MM.1S (cell line): ENCODE measurements at regions not wholly inside any gene's neighbourhood (a gene's known extent, or its start where the extent isn't known, plus 50 kb on each side); places are given as distances from the start of the nearest gene placed in this dataset.

Experiments
- DNase-seq: peaks from one replicate; pipeline ENCODE4 v3.0.0-alpha.2; 2015
- H2AFZ ChIP-seq: fragments of 300-600 bp; sonication (generic); 2 replicates; pipeline ENCODE4 v1.6.0; 2016; ENCODE audit warnings: antibody characterized with exemption, low read length
- H3F3A ChIP-seq: fragments of 300-600 bp; sonication (generic); 2 replicates; pipeline ENCODE4 v1.6.1; 2016; ENCODE audit warnings: mild to moderate bottlenecking, antibody characterized with exemption, low read length, moderate library complexity, mixed read lengths; ENCODE audit not compliant: insufficient read depth
- H3K27ac ChIP-seq: fragments of 300-600 bp; sonication (generic); 2 replicates; pipeline ENCODE4 v1.5.1; 2016; ENCODE audit warnings: mild to moderate bottlenecking, low read length
- H3K27me3 ChIP-seq: fragments of 300-600 bp; sonication (generic); replicated peaks from 2 replicates; pipeline ENCODE4 v1.6.0; 2016; ENCODE audit warnings: low read length; ENCODE audit not compliant: insufficient read depth
- H3K36me3 ChIP-seq: fragments of 300-600 bp; sonication (generic); replicated peaks from 2 replicates; pipeline ENCODE4 v1.6.1; 2016; ENCODE audit warnings: mild to moderate bottlenecking, low read length, mixed read lengths; ENCODE audit not compliant: insufficient read depth
- H3K4me1 ChIP-seq: fragments of 300-600 bp; sonication (generic); 2 replicates; pipeline ENCODE4 v1.6.1; 2016; ENCODE audit warnings: low read length, mixed read lengths
- H3K4me2 ChIP-seq: fragments of 300-600 bp; sonication (generic); 2 replicates; pipeline ENCODE4 v1.6.0; 2016; ENCODE audit warnings: low read depth, low read length
- H3K4me3 ChIP-seq: fragments of 300-600 bp; sonication (generic); 2 replicates; pipeline ENCODE4 v1.5.1; 2016; ENCODE audit warnings: low read length, mixed read lengths
- H3K79me2 ChIP-seq: fragments of 300-600 bp; sonication (generic); 2 replicates; pipeline ENCODE4 v1.6.1; 2016; ENCODE audit warnings: mixed run types, low read length, mixed read lengths
- H3K9ac ChIP-seq: fragments of 300-600 bp; sonication (generic); 2 replicates; pipeline ENCODE4 v1.6.1; 2016; ENCODE audit warnings: low read length, mixed read lengths
- H3K9me2 ChIP-seq: fragments of 300-600 bp; sonication (generic); replicated peaks from 2 replicates; pipeline ENCODE4 v1.6.1; 2016; ENCODE audit warnings: mild to moderate bottlenecking, low read length, mixed read lengths; ENCODE audit not compliant: insufficient read depth
- H3K9me3 ChIP-seq: fragments of 300-600 bp; sonication (generic); replicated peaks from 2 replicates; pipeline ENCODE4 v1.6.1; 2016; ENCODE audit warnings: mild to moderate bottlenecking, low read length, mixed read lengths; ENCODE audit not compliant: insufficient read depth
- H4K20me1 ChIP-seq: fragments of 300-600 bp; sonication (generic); 2 replicates; pipeline ENCODE4 v1.6.1; 2016; ENCODE audit warnings: mild to moderate bottlenecking, low read length, moderate library complexity, mixed read lengths; ENCODE audit not compliant: insufficient read depth
- CTCF ChIP-seq: fragments of 300-600 bp; sonication (generic); IDR thresholded peaks from 2 replicates; pipeline ENCODE4 v1.5.1; 2016; ENCODE audit warnings: antibody characterized with exemption, low read length, mixed read lengths
- EZH2 ChIP-seq: fragments of 300-600 bp; sonication (generic); optimal IDR thresholded peaks from 2 replicates; pipeline ENCODE3; 2017; ENCODE audit warnings: low read depth, mild to moderate bottlenecking, antibody characterized with exemption, low read length, mixed read lengths
- EZH2phosphoT487 ChIP-seq: fragments of 300-600 bp; sonication (generic); IDR thresholded peaks from 2 replicates; pipeline ENCODE4 v1.6.1; 2018; ENCODE audit warnings: antibody characterized with exemption, low read length

- Histone ChIP-seq H3K4me2 (no peak overlapping the region), H3K4me3 (no peak overlapping the region), H2AFZ (no peak overlapping the region), H4K20me1 (no peaks in the 10 kb centered on the region), H3K4me1 (no peaks in the 10 kb centered on the region), H3K27ac (no peak overlapping the region), H3K9ac (no peak overlapping the region), H3K9me3 (no peaks in the 10 kb centered on the region), H3K27me3 (no peaks in the 10 kb centered on the region), H3K36me3 (no peaks in the 10 kb centered on the region), H3K9me2 (no peaks in the 10 kb centered on the region), H3K79me2 (no peaks in the 10 kb centered on the region), H3F3A (no peaks in the 10 kb centered on the region)
- no peak for DNase-seq
- no peak for TF ChIP-seq EZH2phosphoT487
- TF ChIP-seq CTCF, result no peak
- TF ChIP-seq EZH2, result no peak
Measured at GRCh38 chr12:69069479-69069878, 136.5 kb upstream of the CPM start.

GRCh38 chr12:69070319-69071090, 137.5 kb upstream of the CPM start:
- H3K9ac ChIP-seq, result no peak overlapping the region
- no peaks in the 10 kb centered on the region for H3K9me3 ChIP-seq
- no peaks in the 10 kb centered on the region for H4K20me1 ChIP-seq
- peak; percentile 61 for DNase-seq
- H3K36me3 ChIP-seq, result no peaks in the 10 kb centered on the region
- H3K79me2 ChIP-seq, result no peaks in the 10 kb centered on the region
- peak overlapping the region; percentile 8; the same call in 1 of the 2 replicates for H2AFZ ChIP-seq
- no peak overlapping the region for H3K27ac ChIP-seq
- TF ChIP-seq CTCF, result peak; percentile 95
- TF ChIP-seq EZH2, result no peak
- no peak for TF ChIP-seq EZH2phosphoT487
- no peak overlapping the region for H3K4me2 ChIP-seq
- H3K27me3 ChIP-seq, result no peaks in the 10 kb centered on the region
- H3K4me3 ChIP-seq, result no peak overlapping the region
- H3K9me2 ChIP-seq, result no peaks in the 10 kb centered on the region
- H3F3A ChIP-seq, result no peaks in the 10 kb centered on the region
- no peaks in the 10 kb centered on the region for H3K4me1 ChIP-seq

- no peaks in the 10 kb centered on the region for H3K36me3 ChIP-seq
- no peaks in the 10 kb centered on the region for H3K4me1 ChIP-seq
- H3K9me2 ChIP-seq, result no peaks in the 10 kb centered on the region
- no peak overlapping the region for H3K4me3 ChIP-seq
- no peaks in the 10 kb centered on the region for H3K9me3 ChIP-seq
- H3K4me2 ChIP-seq, result no peak overlapping the region
- no peak for TF ChIP-seq EZH2
- no peak for TF ChIP-seq CTCF
- no peak for TF ChIP-seq EZH2phosphoT487
- H2AFZ ChIP-seq, result no peak overlapping the region
- no peaks in the 10 kb centered on the region for H4K20me1 ChIP-seq
- no peak for DNase-seq
- H3K27ac ChIP-seq, result no peak overlapping the region
- H3K27me3 ChIP-seq, result no peaks in the 10 kb centered on the region
- H3F3A ChIP-seq, result no peaks in the 10 kb centered on the region
- no peak overlapping the region for H3K9ac ChIP-seq
- H3K79me2 ChIP-seq, result no peaks in the 10 kb centered on the region
Measured at GRCh38 chr12:69071091-69071370, 138.1 kb upstream of the CPM start.
